ENCODE measurements at regions not wholly inside any gene's neighbourhood (a gene's known extent, or its start where the extent isn't known, plus 50 kb on each side); places are given as distances from the start of the nearest gene placed in this dataset.

- H3K4me3 ChIP-seq (ENCODE audit: low read length in 2 of 2), result no peak overlapping the region
- no CpG with 5 or more reads among the region's 3 CpGs for WGBS, 2 donors (ENCODE audit: extremely low coverage in 2 of 2, insufficient read length in 2 of 2, insufficient replicate concordance in 1 of 2)
- H3K27me3 ChIP-seq (ENCODE audit: control insufficient read depth in 3 of 3, insufficient read depth in 3 of 3, low read depth in 1 of 3, low read length in 3 of 3), result peaks cover 0 to 4% (median 0%) of the 10 kb centered on the region in 3 experiments
- no peak overlapping the region for H4K8ac ChIP-seq (ENCODE audit: low read depth, low read length)
- no peak overlapping the region for H3K18ac ChIP-seq (ENCODE audit: low read length)
- H3K9ac ChIP-seq (ENCODE audit: low read depth, low read length, poor library complexity), result no peak overlapping the region
- H3K79me1 ChIP-seq (ENCODE audit: low read depth, low read length), result no peaks in the 10 kb centered on the region
- no peaks in the 10 kb centered on the region for H3K9me3 ChIP-seq (replicated peaks in 1 of 2; ENCODE audit: control insufficient read depth in 2 of 2, insufficient read depth in 1 of 2, low read depth in 1 of 2, low read length in 2 of 2)
- no peak overlapping the region for H3K4ac ChIP-seq (ENCODE audit: low read length)
- no peak overlapping the region for H3K27ac ChIP-seq (replicated peaks; ENCODE audit: low read length)
- no peak overlapping the region for H3K14ac ChIP-seq (ENCODE audit: low read length)
- H2BK15ac ChIP-seq (ENCODE audit: low read length), result no peak overlapping the region
- H2BK5ac ChIP-seq (ENCODE audit: low read length), result no peak overlapping the region
- H2BK120ac ChIP-seq (ENCODE audit: low read depth, low read length), result no peak overlapping the region
- H3K36me3 ChIP-seq (replicated peaks in 1 of 2; ENCODE audit: control insufficient read depth in 2 of 2, insufficient read depth in 2 of 2, low read length in 2 of 2), result no peaks in the 10 kb centered on the region
- no peak for DNase-seq (ENCODE audit: low spot score)
- H3K23ac ChIP-seq (ENCODE audit: low read depth, low read length, poor library complexity), result no peak overlapping the region
- no peak overlapping the region for H2AK5ac ChIP-seq (ENCODE audit: low read depth, low read length)
- no peak overlapping the region for H3K4me2 ChIP-seq (ENCODE audit: insufficient read depth, low read length, poor library complexity, severe bottlenecking)
- H4K91ac ChIP-seq (ENCODE audit: low read depth, low read length, poor library complexity), result no peak overlapping the region
- H2BK12ac ChIP-seq (ENCODE audit: low read length), result no peak overlapping the region
- peaks cover 0 to 8% of the 10 kb centered on the region in 2 donors for H3K4me1 ChIP-seq (ENCODE audit: control insufficient read depth in 2 of 2, insufficient read depth in 1 of 2, low read depth in 1 of 2, low read length in 2 of 2)
- H2AFZ ChIP-seq (ENCODE audit: low read length), result no peak overlapping the region
These were observed 146.0 kb upstream of the FRMD4B start for GRCh38 chr3:69531576-69532546.

DNA sequence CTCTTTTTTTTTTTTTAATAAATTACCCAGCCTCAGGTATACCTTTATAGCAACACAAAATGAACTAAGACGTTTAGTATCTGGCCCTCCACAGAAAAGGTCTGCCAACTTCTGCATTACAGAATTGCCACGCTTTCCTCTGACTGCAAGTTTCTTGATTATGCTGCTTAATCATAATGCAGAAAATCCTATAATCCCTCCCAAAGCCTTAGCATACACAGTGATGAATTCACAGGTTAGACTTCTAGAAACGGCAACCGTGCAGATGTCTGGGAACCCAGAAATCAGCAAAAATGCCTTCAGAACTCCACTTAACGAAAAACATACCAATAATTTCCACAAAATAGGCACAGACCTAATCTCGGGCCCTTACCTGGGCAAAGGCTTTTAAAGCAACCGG, 144.7 kb upstream of the FRMD4B start:
- Histone ChIP-seq H3K27me3 (ENCODE audit: control insufficient read depth in 3 of 3, insufficient read depth in 3 of 3, low read depth in 1 of 3, low read length in 3 of 3) (peaks cover 0 to 4% (median 0%) of the 10 kb centered on the region in 3 experiments), H2BK15ac (ENCODE audit: low read length) (no peak overlapping the region), H3K9ac (ENCODE audit: low read depth, low read length, poor library complexity) (no peak overlapping the region), H4K8ac (ENCODE audit: low read depth, low read length) (no peak overlapping the region), H2AFZ (ENCODE audit: low read length) (no peak overlapping the region), H3K4me1 (ENCODE audit: control insufficient read depth in 2 of 2, insufficient read depth in 1 of 2, low read depth in 1 of 2, low read length in 2 of 2) (peaks cover 0 to 8% of the 10 kb centered on the region in 2 donors), H3K9me3 (replicated peaks in 1 of 2; ENCODE audit: control insufficient read depth in 2 of 2, insufficient read depth in 1 of 2, low read depth in 1 of 2, low read length in 2 of 2) (no peaks in the 10 kb centered on the region), H3K79me1 (ENCODE audit: low read depth, low read length) (no peaks in the 10 kb centered on the region), H2BK12ac (ENCODE audit: low read length) (no peak overlapping the region), H3K36me3 (replicated peaks in 1 of 2; ENCODE audit: control insufficient read depth in 2 of 2, insufficient read depth in 2 of 2, low read length in 2 of 2) (no peaks in the 10 kb centered on the region), H2BK5ac (ENCODE audit: low read length) (no peak overlapping the region), H3K23ac (ENCODE audit: low read depth, low read length, poor library complexity) (no peak overlapping the region), H2BK120ac (ENCODE audit: low read depth, low read length) (no peak overlapping the region), H3K4me3 (ENCODE audit: low read length in 2 of 2) (no peak overlapping the region), H3K4ac (ENCODE audit: low read length) (no peak overlapping the region), H2AK5ac (ENCODE audit: low read depth, low read length) (no peak overlapping the region), H3K27ac (replicated peaks; ENCODE audit: low read length) (no peak overlapping the region), H3K18ac (ENCODE audit: low read length) (no peak overlapping the region), H3K4me2 (ENCODE audit: insufficient read depth, low read length, poor library complexity, severe bottlenecking) (no peak overlapping the region), H4K91ac (ENCODE audit: low read depth, low read length, poor library complexity) (no peak overlapping the region), H3K14ac (ENCODE audit: low read length) (no peak overlapping the region)
- DNase-seq (ENCODE audit: low spot score), result no peak
- WGBS, 2 donors (ENCODE audit: extremely low coverage in 2 of 2, insufficient read length in 2 of 2, insufficient replicate concordance in 1 of 2), result no CpG with 5 or more reads among the region's 7 CpGs

DNA sequence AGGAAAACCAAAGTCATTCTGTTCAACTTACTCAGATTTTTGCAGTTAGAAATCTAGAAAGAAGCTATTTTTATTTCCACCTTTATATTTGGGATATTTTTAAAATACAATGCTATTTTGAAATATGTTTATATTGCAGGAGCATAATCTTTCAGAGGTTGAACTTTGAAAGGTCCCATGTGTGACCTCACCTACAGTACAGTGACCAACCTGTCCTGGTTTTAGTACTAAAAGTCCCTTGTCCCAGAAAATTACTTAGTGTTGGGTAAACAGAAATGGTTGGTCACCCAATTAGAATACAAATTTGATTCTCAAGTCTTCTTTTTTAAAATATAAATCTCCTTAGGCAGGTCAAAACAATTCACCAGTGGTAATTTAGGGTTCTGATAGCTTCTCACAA, 141.6 kb upstream of the FRMD4B start:
- H3K79me1 ChIP-seq (ENCODE audit: low read depth, low read length), result no peaks in the 10 kb centered on the region
- no peak overlapping the region for H3K4ac ChIP-seq (ENCODE audit: low read length)
- H3K27me3 ChIP-seq (ENCODE audit: control insufficient read depth in 3 of 3, insufficient read depth in 3 of 3, low read depth in 1 of 3, low read length in 3 of 3), result no peaks in the 10 kb centered on the region
- H3K14ac ChIP-seq (ENCODE audit: low read length), result no peak overlapping the region
- H3K9me3 ChIP-seq (replicated peaks in 1 of 2; ENCODE audit: control insufficient read depth in 2 of 2, insufficient read depth in 1 of 2, low read depth in 1 of 2, low read length in 2 of 2), result peaks cover 0 to 2% of the 10 kb centered on the region in 2 donors
- no peak overlapping the region for H4K91ac ChIP-seq (ENCODE audit: low read depth, low read length, poor library complexity)
- H4K8ac ChIP-seq (ENCODE audit: low read depth, low read length), result no peak overlapping the region
- H2AFZ ChIP-seq (ENCODE audit: low read length), result no peak overlapping the region
- DNase-seq (ENCODE audit: low spot score), result no peak
- no peak overlapping the region for H2BK15ac ChIP-seq (ENCODE audit: low read length)
- H3K36me3 ChIP-seq (replicated peaks in 1 of 2; ENCODE audit: control insufficient read depth in 2 of 2, insufficient read depth in 2 of 2, low read length in 2 of 2), result no peaks in the 10 kb centered on the region
- peaks cover 0 to 1% of the 10 kb centered on the region in 2 donors for H3K4me1 ChIP-seq (ENCODE audit: control insufficient read depth in 2 of 2, insufficient read depth in 1 of 2, low read depth in 1 of 2, low read length in 2 of 2)
- no peak overlapping the region for H3K27ac ChIP-seq (replicated peaks; ENCODE audit: low read length)
- H3K9ac ChIP-seq (ENCODE audit: low read depth, low read length, poor library complexity), result no peak overlapping the region
- no peak overlapping the region for H3K4me3 ChIP-seq (ENCODE audit: low read length in 2 of 2)
- no peak overlapping the region for H2BK12ac ChIP-seq (ENCODE audit: low read length)
- no peak overlapping the region for H2BK120ac ChIP-seq (ENCODE audit: low read depth, low read length)
- H3K18ac ChIP-seq (ENCODE audit: low read length), result no peak overlapping the region
- no peak overlapping the region for H2AK5ac ChIP-seq (ENCODE audit: low read depth, low read length)
- H3K4me2 ChIP-seq (ENCODE audit: insufficient read depth, low read length, poor library complexity, severe bottlenecking), result no peak overlapping the region
- H2BK5ac ChIP-seq (ENCODE audit: low read length), result no peak overlapping the region
- no peak overlapping the region for H3K23ac ChIP-seq (ENCODE audit: low read depth, low read length, poor library complexity)

DNA sequence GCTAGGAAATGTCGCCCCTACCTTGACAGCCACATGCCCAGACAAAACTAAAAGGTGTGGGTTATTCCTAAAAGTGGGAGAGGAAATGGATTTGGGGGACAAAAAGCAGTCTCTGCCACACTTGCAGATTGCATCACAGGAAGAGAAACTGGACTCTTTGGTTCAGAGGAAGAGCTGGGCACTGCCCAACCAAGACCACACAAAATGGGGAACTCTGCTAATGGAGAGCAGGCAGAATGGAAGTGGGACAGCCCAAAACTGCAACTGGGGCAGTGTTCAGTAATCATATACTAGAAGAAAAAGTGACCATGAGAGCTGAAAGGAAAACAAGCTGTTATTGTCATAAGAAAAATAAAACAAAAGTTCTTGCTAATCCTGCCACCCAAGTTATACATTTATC, 138.9 kb upstream of the FRMD4B start:
- Histone ChIP-seq H3K9ac (ENCODE audit: low read depth, low read length, poor library complexity) (no peak overlapping the region), H3K4me1 (ENCODE audit: control insufficient read depth in 2 of 2, insufficient read depth in 1 of 2, low read depth in 1 of 2, low read length in 2 of 2) (no peaks in the 10 kb centered on the region), H3K36me3 (replicated peaks in 1 of 2; ENCODE audit: control insufficient read depth in 2 of 2, insufficient read depth in 2 of 2, low read length in 2 of 2) (no peaks in the 10 kb centered on the region), H2BK5ac (ENCODE audit: low read length) (no peak overlapping the region), H3K23ac (ENCODE audit: low read depth, low read length, poor library complexity) (no peak overlapping the region), H3K4me2 (ENCODE audit: insufficient read depth, low read length, poor library complexity, severe bottlenecking) (no peak overlapping the region), H2BK15ac (ENCODE audit: low read length) (no peak overlapping the region), H2BK12ac (ENCODE audit: low read length) (no peak overlapping the region), H2AFZ (ENCODE audit: low read length) (no peak overlapping the region), H3K4ac (ENCODE audit: low read length) (no peak overlapping the region), H3K27ac (replicated peaks; ENCODE audit: low read length) (no peak overlapping the region), H3K79me1 (ENCODE audit: low read depth, low read length) (no peaks in the 10 kb centered on the region), H3K18ac (ENCODE audit: low read length) (no peak overlapping the region), H3K9me3 (replicated peaks in 1 of 2; ENCODE audit: control insufficient read depth in 2 of 2, insufficient read depth in 1 of 2, low read depth in 1 of 2, low read length in 2 of 2) (peaks cover 0 to 2% of the 10 kb centered on the region in 2 donors), H4K91ac (ENCODE audit: low read depth, low read length, poor library complexity) (no peak overlapping the region), H4K8ac (ENCODE audit: low read depth, low read length) (no peak overlapping the region), H3K4me3 (ENCODE audit: low read length in 2 of 2) (no peak overlapping the region), H3K14ac (ENCODE audit: low read length) (no peak overlapping the region), H2BK120ac (ENCODE audit: low read depth, low read length) (no peak overlapping the region), H2AK5ac (ENCODE audit: low read depth, low read length) (no peak overlapping the region), H3K27me3 (ENCODE audit: control insufficient read depth in 3 of 3, insufficient read depth in 3 of 3, low read depth in 1 of 3, low read length in 3 of 3) (no peaks in the 10 kb centered on the region)
- no CpG with 5 or more reads among the region's 1 CpG for WGBS, 2 donors (ENCODE audit: extremely low coverage in 2 of 2, insufficient read length in 2 of 2, insufficient replicate concordance in 1 of 2)
- no peak for DNase-seq (ENCODE audit: low spot score)
